DOHH2 (cell line): ENCODE measurements at regions not wholly inside any gene's neighbourhood (a gene's known extent, or its start where the extent isn't known, plus 50 kb on each side); places are given as distances from the start of the nearest gene placed in this dataset.

Source experiments
- EZH2phosphoT487 ChIP-seq: fragments of 200-600 bp; sonication (generic); IDR thresholded peaks from 2 replicates; pipeline ENCODE4 v1.6.1; 2017; ENCODE audit warnings: borderline replicate concordance, mild to moderate bottlenecking, antibody characterized with exemption, low read length, moderate library complexity, mixed read lengths
- TF ChIP-seq, protein P1 (sequence below): fragments of 200-600 bp; sonication (generic); IDR thresholded peaks from one replicate; pipeline ENCODE4 v1.5.1; 2014; ENCODE audit warnings: antibody characterized with exemption, mild to moderate bottlenecking, low read depth, low read length; ENCODE audit not compliant: poor library complexity, severe bottlenecking

DNA sequence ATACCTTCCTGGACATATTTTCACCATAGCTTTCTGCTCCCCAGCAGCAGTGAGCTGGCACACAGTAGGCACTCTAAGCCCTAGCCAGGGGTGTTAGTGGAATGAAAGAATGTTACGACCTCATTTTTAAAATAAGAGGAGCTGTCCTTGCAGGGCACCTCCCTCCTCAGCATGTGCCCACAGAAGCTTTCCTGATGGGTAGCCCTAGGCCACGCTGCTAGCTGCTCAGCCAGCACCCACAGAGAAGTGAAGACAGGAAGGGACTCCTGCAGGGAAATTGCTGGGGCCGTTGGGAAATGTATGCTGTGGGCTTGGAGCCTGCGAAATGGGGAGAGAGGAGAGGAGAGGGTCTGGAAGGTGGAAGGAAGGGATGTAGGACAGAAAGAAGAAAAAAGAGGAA lies 87.3 kb upstream of the ANKRD34C start:
- TF ChIP-seq, protein P1, sequence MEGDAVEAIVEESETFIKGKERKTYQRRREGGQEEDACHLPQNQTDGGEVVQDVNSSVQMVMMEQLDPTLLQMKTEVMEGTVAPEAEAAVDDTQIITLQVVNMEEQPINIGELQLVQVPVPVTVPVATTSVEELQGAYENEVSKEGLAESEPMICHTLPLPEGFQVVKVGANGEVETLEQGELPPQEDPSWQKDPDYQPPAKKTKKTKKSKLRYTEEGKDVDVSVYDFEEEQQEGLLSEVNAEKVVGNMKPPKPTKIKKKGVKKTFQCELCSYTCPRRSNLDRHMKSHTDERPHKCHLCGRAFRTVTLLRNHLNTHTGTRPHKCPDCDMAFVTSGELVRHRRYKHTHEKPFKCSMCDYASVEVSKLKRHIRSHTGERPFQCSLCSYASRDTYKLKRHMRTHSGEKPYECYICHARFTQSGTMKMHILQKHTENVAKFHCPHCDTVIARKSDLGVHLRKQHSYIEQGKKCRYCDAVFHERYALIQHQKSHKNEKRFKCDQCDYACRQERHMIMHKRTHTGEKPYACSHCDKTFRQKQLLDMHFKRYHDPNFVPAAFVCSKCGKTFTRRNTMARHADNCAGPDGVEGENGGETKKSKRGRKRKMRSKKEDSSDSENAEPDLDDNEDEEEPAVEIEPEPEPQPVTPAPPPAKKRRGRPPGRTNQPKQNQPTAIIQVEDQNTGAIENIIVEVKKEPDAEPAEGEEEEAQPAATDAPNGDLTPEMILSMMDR: no peak
- no peak for TF ChIP-seq EZH2phosphoT487
